GM23338 (cell line): ENCODE measurements at regions not wholly inside any gene's neighbourhood (a gene's known extent, or its start where the extent isn't known, plus 50 kb on each side); places are given as distances from the start of the nearest gene placed in this dataset.

ENCODE experiments used
- ATAC-seq: fragments of 200-7000 bp; cut with Tn5 transposase; 3 replicates; pipeline ENCODE4 v1.9.1; 2020
- DNase-seq: peaks from one replicate; pipeline ENCODE4 v3.0.0-alpha.2; 2015; ENCODE audit warnings: low spot score
- H2AFZ ChIP-seq: fragments of 200-600 bp; sonication (generic); 2 replicates; pipeline ENCODE4 v1.8.0; 2016; ENCODE audit warnings: antibody characterized with exemption, mild to moderate bottlenecking, moderate library complexity
- H3F3A ChIP-seq: fragments of 200-600 bp; sonication (generic); replicated peaks from 2 replicates; pipeline ENCODE4 v1.8.0; 2017; ENCODE audit warnings: antibody characterized with exemption, mixed run types, low read depth
- H3K27ac ChIP-seq: fragments of 200-600 bp; sonication (generic); 2 replicates; pipeline ENCODE4 v1.6.1; 2016; ENCODE audit warnings: low read depth
- H3K27me3 ChIP-seq: fragments of 200-600 bp; sonication (generic); 2 replicates; pipeline ENCODE4 v1.8.0; 2016; ENCODE audit warnings: mild to moderate bottlenecking, mixed run types, moderate library complexity; ENCODE audit not compliant: insufficient read depth
- H3K36me3 ChIP-seq: fragments of 200-600 bp; sonication (generic); 2 replicates; pipeline ENCODE4 v1.8.0; 2016; ENCODE audit warnings: mild to moderate bottlenecking; ENCODE audit not compliant: insufficient read depth
- H3K4me1 ChIP-seq: fragments of 200-600 bp; sonication (generic); 2 replicates; pipeline ENCODE4 v1.8.0; 2016; ENCODE audit warnings: mild to moderate bottlenecking, moderate library complexity; ENCODE audit not compliant: insufficient read depth
- H3K4me2 ChIP-seq: fragments of 200-600 bp; sonication (generic); 2 replicates; pipeline ENCODE4 v1.7.1; 2017; ENCODE audit warnings: mixed run types
- H3K4me3 ChIP-seq: fragments of 200-600 bp; sonication (generic); 2 replicates; pipeline ENCODE4 v1.6.1; 2016; ENCODE audit warnings: mixed run types
- H3K79me2 ChIP-seq: fragments of 200-600 bp; sonication (generic); replicated peaks from 2 replicates; pipeline ENCODE4 v1.8.0; 2017; ENCODE audit warnings: mild to moderate bottlenecking; ENCODE audit not compliant: insufficient read depth
- H3K9me2 ChIP-seq: fragments of 200-600 bp; sonication (generic); 2 replicates; pipeline ENCODE4 v1.8.0; 2017; ENCODE audit not compliant: insufficient read depth
- H4K20me1 ChIP-seq: fragments of 200-600 bp; sonication (generic); replicated peaks from 2 replicates; pipeline ENCODE4 v1.8.0; 2017; ENCODE audit warnings: mild to moderate bottlenecking; ENCODE audit not compliant: insufficient read depth
- H3K27ac Mint-ChIP-seq: 2 replicates; pipeline ENCODE4 v1.8.0; 2020; ENCODE audit warnings: inconsistent platforms, mild to moderate bottlenecking, moderate library complexity, mixed read lengths
- H3K27me3 Mint-ChIP-seq: 3 replicates; pipeline ENCODE4 v1.8.0; 2022; ENCODE audit warnings: low read depth, mild to moderate bottlenecking, moderate library complexity, mixed read lengths, inconsistent platforms; ENCODE audit not compliant: insufficient read depth, poor library complexity
- H3K36me3 Mint-ChIP-seq: 3 replicates; pipeline ENCODE4 v1.8.0; 2021; ENCODE audit warnings: low read depth, mild to moderate bottlenecking, inconsistent platforms, moderate library complexity, mixed read lengths
- H3K4me1 Mint-ChIP-seq: 3 replicates; pipeline ENCODE4 v1.8.0; 2020; ENCODE audit warnings: mild to moderate bottlenecking, inconsistent platforms, mixed read lengths
- H3K4me3 Mint-ChIP-seq: 3 replicates; pipeline ENCODE4 v1.8.0; 2021; ENCODE audit warnings: moderate library complexity, mild to moderate bottlenecking, inconsistent platforms, mixed read lengths
- H3K9me3 Mint-ChIP-seq: 3 replicates; pipeline ENCODE4 v1.8.0; 2020; ENCODE audit warnings: moderate library complexity, mild to moderate bottlenecking, inconsistent platforms, mixed read lengths
- CREB1 ChIP-seq: fragments of 250-450 bp; sonication (Bioruptor Pico); IDR thresholded peaks from 2 replicates; pipeline ENCODE4 v1.5.0; 2020; ENCODE audit warnings: low read depth, mild to moderate bottlenecking, moderate library complexity
- EZH2 ChIP-seq: fragments of 200-600 bp; sonication (generic); IDR thresholded peaks from one replicate; pipeline ENCODE4 v1.8.0; 2017; ENCODE audit warnings: antibody characterized with exemption, mild to moderate bottlenecking, low read depth; ENCODE audit not compliant: unreplicated experiment
- EZH2phosphoT487 ChIP-seq: fragments of 200-600 bp; sonication (generic); IDR thresholded peaks from one replicate; pipeline ENCODE4 v1.8.1; 2018; ENCODE audit warnings: antibody characterized with exemption; ENCODE audit not compliant: unreplicated experiment
- JUNB ChIP-seq: IDR thresholded peaks from one replicate; pipeline ENCODE4 v1.6.1; 2016; ENCODE audit warnings: antibody characterized with exemption; ENCODE audit not compliant: unreplicated experiment
- NANOG ChIP-seq: IDR thresholded peaks from 2 replicates; pipeline ENCODE4 v1.6.1; 2016; ENCODE audit warnings: antibody characterized with exemption, borderline replicate concordance
- POLR2AphosphoS5 ChIP-seq: IDR thresholded peaks from 2 replicates; pipeline ENCODE4 v1.6.1; 2016; ENCODE audit warnings: antibody characterized with exemption, low read depth
- STAT1 ChIP-seq: IDR thresholded peaks from one replicate; pipeline ENCODE4 v1.6.1; 2016; ENCODE audit warnings: antibody characterized with exemption; ENCODE audit not compliant: unreplicated experiment
- ZNF114 ChIP-seq: fragments of 250-450 bp; sonication (Bioruptor Pico); IDR thresholded peaks from 2 replicates; pipeline ENCODE4 v1.5.0; 2020; ENCODE audit warnings: mild to moderate bottlenecking, moderate library complexity
- ZNF331 ChIP-seq: fragments of 250-450 bp; sonication (Bioruptor Pico); IDR thresholded peaks from 2 replicates; pipeline ENCODE4 v1.5.0; 2020; ENCODE audit warnings: low read depth, mild to moderate bottlenecking, moderate library complexity
- TF ChIP-seq, protein P1 (sequence below): fragments of 250-450 bp; sonication (Bioruptor Pico); IDR thresholded peaks from 2 replicates; pipeline ENCODE4 v1.5.0; 2020; ENCODE audit warnings: mild to moderate bottlenecking, moderate library complexity
- TF ChIP-seq, protein P2 (sequence below), 2 experiments: fragments of 200-600 bp in 1 of 2; sonication (generic) in 1 of 2; conservative IDR thresholded peaks; 2 replicates each; pipeline versions ENCODE4 v1.5.1 to v1.6.1; 2016 to 2017; ENCODE audit warnings: antibody characterized with exemption in 2 of 2, low read depth in 2 of 2, mild to moderate bottlenecking in 2 of 2, moderate library complexity in 1 of 2
- TF ChIP-seq, protein P3 (sequence below): IDR thresholded peaks from 2 replicates; pipeline ENCODE4 v1.6.1; 2016; ENCODE audit warnings: antibody characterized with exemption
- TF ChIP-seq, protein P4 (sequence below): IDR thresholded peaks from one replicate; pipeline ENCODE4 v1.6.1; 2018; ENCODE audit warnings: antibody characterized with exemption; ENCODE audit not compliant: unreplicated experiment

DNA sequence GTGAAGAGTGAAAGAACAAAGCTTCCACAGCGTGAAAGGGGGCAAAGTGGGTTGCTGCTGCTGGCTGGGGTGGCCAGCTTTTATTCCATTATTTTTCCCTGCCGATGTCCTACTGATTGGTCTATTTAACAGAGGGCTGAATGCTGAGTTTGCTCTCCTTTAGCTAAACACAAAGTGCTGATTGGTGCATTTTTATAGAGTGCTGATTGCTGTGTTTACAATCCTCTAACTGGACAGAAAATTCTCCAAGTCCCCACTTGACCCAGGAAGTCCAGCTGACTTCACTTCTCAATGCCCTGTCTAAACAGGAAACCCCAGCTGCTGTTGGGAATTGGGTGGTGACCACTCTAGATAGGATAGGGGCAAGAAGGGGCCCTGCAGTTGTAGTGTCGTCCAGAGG is 335.6 kb upstream of the RBMY1B start:
- H3K36me3 Mint-ChIP-seq, result no peaks in the 10 kb centered on the region
- H3K27ac ChIP-seq, result no peak overlapping the region
- no peaks in the 10 kb centered on the region for H3K79me2 ChIP-seq
- H3K4me1 Mint-ChIP-seq, result no peaks in the 10 kb centered on the region
- TF ChIP-seq EZH2 (no peak), STAT1 (no peak), ZNF331 (CRISPR knock-in tag) (no peak), JUNB (no peak), EZH2phosphoT487 (no peak), CREB1 (CRISPR knock-in tag) (no peak), NANOG (no peak), POLR2AphosphoS5 (no peak), ZNF114 (no peak)
- TF ChIP-seq, protein P1, sequence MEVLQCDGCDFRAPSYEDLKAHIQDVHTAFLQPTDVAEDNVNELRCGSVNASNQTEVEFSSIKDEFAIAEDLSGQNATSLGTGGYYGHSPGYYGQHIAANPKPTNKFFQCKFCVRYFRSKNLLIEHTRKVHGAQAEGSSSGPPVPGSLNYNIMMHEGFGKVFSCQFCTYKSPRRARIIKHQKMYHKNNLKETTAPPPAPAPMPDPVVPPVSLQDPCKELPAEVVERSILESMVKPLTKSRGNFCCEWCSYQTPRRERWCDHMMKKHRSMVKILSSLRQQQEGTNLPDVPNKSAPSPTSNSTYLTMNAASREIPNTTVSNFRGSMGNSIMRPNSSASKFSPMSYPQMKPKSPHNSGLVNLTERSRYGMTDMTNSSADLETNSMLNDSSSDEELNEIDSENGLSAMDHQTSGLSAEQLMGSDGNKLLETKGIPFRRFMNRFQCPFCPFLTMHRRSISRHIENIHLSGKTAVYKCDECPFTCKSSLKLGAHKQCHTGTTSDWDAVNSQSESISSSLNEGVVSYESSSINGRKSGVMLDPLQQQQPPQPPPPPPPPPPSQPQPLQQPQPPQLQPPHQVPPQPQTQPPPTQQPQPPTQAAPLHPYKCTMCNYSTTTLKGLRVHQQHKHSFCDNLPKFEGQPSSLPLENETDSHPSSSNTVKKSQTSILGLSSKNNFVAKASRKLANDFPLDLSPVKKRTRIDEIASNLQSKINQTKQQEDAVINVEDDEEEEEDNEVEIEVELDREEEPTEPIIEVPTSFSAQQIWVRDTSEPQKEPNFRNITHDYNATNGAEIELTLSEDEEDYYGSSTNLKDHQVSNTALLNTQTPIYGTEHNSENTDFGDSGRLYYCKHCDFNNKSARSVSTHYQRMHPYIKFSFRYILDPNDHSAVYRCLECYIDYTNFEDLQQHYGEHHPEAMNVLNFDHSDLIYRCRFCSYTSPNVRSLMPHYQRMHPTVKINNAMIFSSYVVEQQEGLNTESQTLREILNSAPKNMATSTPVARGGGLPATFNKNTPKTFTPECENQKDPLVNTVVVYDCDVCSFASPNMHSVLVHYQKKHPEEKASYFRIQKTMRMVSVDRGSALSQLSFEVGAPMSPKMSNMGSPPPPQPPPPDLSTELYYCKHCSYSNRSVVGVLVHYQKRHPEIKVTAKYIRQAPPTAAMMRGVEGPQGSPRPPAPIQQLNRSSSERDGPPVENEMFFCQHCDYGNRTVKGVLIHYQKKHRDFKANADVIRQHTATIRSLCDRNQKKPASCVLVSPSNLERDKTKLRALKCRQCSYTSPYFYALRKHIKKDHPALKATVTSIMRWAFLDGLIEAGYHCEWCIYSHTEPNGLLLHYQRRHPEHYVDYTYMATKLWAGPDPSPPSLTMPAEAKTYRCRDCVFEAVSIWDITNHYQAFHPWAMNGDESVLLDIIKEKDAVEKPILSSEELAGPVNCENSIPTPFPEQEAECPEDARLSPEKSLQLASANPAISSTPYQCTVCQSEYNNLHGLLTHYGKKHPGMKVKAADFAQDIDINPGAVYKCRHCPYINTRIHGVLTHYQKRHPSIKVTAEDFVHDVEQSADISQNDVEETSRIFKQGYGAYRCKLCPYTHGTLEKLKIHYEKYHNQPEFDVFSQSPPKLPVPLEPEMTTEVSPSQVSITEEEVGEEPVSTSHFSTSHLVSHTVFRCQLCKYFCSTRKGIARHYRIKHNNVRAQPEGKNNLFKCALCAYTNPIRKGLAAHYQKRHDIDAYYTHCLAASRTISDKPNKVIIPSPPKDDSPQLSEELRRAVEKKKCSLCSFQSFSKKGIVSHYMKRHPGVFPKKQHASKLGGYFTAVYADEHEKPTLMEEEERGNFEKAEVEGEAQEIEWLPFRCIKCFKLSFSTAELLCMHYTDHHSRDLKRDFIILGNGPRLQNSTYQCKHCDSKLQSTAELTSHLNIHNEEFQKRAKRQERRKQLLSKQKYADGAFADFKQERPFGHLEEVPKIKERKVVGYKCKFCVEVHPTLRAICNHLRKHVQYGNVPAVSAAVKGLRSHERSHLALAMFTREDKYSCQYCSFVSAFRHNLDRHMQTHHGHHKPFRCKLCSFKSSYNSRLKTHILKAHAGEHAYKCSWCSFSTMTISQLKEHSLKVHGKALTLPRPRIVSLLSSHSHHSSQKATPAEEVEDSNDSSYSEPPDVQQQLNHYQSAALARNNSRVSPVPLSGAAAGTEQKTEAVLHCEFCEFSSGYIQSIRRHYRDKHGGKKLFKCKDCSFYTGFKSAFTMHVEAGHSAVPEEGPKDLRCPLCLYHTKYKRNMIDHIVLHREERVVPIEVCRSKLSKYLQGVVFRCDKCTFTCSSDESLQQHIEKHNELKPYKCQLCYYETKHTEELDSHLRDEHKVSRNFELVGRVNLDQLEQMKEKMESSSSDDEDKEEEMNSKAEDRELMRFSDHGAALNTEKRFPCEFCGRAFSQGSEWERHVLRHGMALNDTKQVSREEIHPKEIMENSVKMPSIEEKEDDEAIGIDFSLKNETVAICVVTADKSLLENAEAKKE (CRISPR knock-in tag), result no peak
- TF ChIP-seq, protein P2, sequence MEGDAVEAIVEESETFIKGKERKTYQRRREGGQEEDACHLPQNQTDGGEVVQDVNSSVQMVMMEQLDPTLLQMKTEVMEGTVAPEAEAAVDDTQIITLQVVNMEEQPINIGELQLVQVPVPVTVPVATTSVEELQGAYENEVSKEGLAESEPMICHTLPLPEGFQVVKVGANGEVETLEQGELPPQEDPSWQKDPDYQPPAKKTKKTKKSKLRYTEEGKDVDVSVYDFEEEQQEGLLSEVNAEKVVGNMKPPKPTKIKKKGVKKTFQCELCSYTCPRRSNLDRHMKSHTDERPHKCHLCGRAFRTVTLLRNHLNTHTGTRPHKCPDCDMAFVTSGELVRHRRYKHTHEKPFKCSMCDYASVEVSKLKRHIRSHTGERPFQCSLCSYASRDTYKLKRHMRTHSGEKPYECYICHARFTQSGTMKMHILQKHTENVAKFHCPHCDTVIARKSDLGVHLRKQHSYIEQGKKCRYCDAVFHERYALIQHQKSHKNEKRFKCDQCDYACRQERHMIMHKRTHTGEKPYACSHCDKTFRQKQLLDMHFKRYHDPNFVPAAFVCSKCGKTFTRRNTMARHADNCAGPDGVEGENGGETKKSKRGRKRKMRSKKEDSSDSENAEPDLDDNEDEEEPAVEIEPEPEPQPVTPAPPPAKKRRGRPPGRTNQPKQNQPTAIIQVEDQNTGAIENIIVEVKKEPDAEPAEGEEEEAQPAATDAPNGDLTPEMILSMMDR (conservative IDR thresholded peaks at IDR 0.05; ENCODE audit: low read depth in 2 of 2), result no peak
- TF ChIP-seq, protein P3, sequence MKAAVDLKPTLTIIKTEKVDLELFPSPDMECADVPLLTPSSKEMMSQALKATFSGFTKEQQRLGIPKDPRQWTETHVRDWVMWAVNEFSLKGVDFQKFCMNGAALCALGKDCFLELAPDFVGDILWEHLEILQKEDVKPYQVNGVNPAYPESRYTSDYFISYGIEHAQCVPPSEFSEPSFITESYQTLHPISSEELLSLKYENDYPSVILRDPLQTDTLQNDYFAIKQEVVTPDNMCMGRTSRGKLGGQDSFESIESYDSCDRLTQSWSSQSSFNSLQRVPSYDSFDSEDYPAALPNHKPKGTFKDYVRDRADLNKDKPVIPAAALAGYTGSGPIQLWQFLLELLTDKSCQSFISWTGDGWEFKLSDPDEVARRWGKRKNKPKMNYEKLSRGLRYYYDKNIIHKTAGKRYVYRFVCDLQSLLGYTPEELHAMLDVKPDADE, result no peak
- TF ChIP-seq, protein P4, sequence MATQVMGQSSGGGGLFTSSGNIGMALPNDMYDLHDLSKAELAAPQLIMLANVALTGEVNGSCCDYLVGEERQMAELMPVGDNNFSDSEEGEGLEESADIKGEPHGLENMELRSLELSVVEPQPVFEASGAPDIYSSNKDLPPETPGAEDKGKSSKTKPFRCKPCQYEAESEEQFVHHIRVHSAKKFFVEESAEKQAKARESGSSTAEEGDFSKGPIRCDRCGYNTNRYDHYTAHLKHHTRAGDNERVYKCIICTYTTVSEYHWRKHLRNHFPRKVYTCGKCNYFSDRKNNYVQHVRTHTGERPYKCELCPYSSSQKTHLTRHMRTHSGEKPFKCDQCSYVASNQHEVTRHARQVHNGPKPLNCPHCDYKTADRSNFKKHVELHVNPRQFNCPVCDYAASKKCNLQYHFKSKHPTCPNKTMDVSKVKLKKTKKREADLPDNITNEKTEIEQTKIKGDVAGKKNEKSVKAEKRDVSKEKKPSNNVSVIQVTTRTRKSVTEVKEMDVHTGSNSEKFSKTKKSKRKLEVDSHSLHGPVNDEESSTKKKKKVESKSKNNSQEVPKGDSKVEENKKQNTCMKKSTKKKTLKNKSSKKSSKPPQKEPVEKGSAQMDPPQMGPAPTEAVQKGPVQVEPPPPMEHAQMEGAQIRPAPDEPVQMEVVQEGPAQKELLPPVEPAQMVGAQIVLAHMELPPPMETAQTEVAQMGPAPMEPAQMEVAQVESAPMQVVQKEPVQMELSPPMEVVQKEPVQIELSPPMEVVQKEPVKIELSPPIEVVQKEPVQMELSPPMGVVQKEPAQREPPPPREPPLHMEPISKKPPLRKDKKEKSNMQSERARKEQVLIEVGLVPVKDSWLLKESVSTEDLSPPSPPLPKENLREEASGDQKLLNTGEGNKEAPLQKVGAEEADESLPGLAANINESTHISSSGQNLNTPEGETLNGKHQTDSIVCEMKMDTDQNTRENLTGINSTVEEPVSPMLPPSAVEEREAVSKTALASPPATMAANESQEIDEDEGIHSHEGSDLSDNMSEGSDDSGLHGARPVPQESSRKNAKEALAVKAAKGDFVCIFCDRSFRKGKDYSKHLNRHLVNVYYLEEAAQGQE, result no peak
- H3K9me3 Mint-ChIP-seq, result peaks cover 85% of the 10 kb centered on the region
- no peak overlapping the region for H2AFZ ChIP-seq
- no peak overlapping the region for H3K4me2 ChIP-seq
- H3K27ac Mint-ChIP-seq, result no peak overlapping the region
- no peaks in the 10 kb centered on the region for H4K20me1 ChIP-seq
- H3K36me3 ChIP-seq, result no peaks in the 10 kb centered on the region
- no peaks in the 10 kb centered on the region for H3K9me2 ChIP-seq
- H3K27me3 ChIP-seq, result no peaks in the 10 kb centered on the region
- H3K4me1 ChIP-seq, result no peaks in the 10 kb centered on the region
- DNase-seq (no peak), ATAC-seq (no peak)
- no peak overlapping the region for H3K4me3 Mint-ChIP-seq
- peaks cover 1% of the 10 kb centered on the region for H3K27me3 Mint-ChIP-seq
- no peaks in the 10 kb centered on the region for H3F3A ChIP-seq
- no peak overlapping the region for H3K4me3 ChIP-seq
